Liver (tissue), 8 donors: ENCODE measurements at regions not wholly inside any gene's neighbourhood (a gene's known extent, or its start where the extent isn't known, plus 50 kb on each side); places are given as distances from the start of the nearest gene placed in this dataset.

Experiments
- DNase-seq: peaks from one replicate; pipeline ENCODE4 v3.0.0-alpha.2; 2017; ENCODE audit warnings: low spot score
- H3K27ac ChIP-seq, 2 donors: one replicate each; pipeline ENCODE4 v1.7.0; 2013; ENCODE audit warnings: inconsistent platforms in 2 of 2, low read length in 2 of 2, control low read depth in 1 of 2, low read depth in 1 of 2, mild to moderate bottlenecking in 1 of 2
- H3K27me3 ChIP-seq, 4 donors: one replicate each; pipeline versions ENCODE4 v1.6.1 to v1.7.0; 2013; ENCODE audit warnings: low read length in 3 of 4, inconsistent platforms in 1 of 4, mild to moderate bottlenecking in 1 of 4, moderate library complexity in 1 of 4; ENCODE audit not compliant: control insufficient read depth in 4 of 4, insufficient read depth in 4 of 4
- H3K36me3 ChIP-seq, 4 donors: one replicate each; pipeline versions ENCODE4 v1.6.1 to v1.7.0; 2013; ENCODE audit warnings: low read length in 3 of 4, mild to moderate bottlenecking in 3 of 4, low read depth in 1 of 4, moderate library complexity in 1 of 4; ENCODE audit not compliant: control insufficient read depth in 4 of 4, insufficient read depth in 3 of 4
- H3K4me1 ChIP-seq, 4 donors: one replicate each; pipeline versions ENCODE4 v1.6.1 to v1.7.0; 2013; ENCODE audit warnings: low read length in 3 of 4, mild to moderate bottlenecking in 3 of 4, moderate library complexity in 1 of 4; ENCODE audit not compliant: control insufficient read depth in 4 of 4, insufficient read depth in 4 of 4
- H3K4me3 ChIP-seq, 3 donors: one replicate each; pipeline versions ENCODE4 v1.6.1 to v1.7.0; 2013; ENCODE audit warnings: low read length in 3 of 3, control low read depth in 1 of 3, low read depth in 1 of 3, mild to moderate bottlenecking in 1 of 3
- H3K9ac ChIP-seq, 2 donors: one replicate each; pipeline ENCODE4 v1.7.0; 2013; ENCODE audit warnings: low read length in 2 of 2, mild to moderate bottlenecking in 2 of 2, moderate library complexity in 2 of 2, control low read depth in 1 of 2, low read depth in 1 of 2
- H3K9me3 ChIP-seq, 4 donors: one replicate each; pipeline versions ENCODE4 v1.6.1 to v1.7.0; 2013; ENCODE audit warnings: low read length in 3 of 4; ENCODE audit not compliant: control insufficient read depth in 4 of 4
- ATF3 ChIP-seq: IDR thresholded peaks from 2 replicates; pipeline ENCODE4 v1.6.1; 2016; ENCODE audit warnings: antibody characterized with exemption
- EGR1 ChIP-seq, 2 donors: IDR thresholded peaks; 2 replicates each; pipeline ENCODE4 v1.6.1; 2016 to 2018; ENCODE audit warnings: antibody characterized with exemption in 2 of 2, low read depth in 2 of 2
- FOXA1 ChIP-seq: IDR thresholded peaks from 2 replicates; pipeline ENCODE4 v1.6.1; 2016; ENCODE audit warnings: antibody characterized with exemption
- FOXA2 ChIP-seq: IDR thresholded peaks from 2 replicates; pipeline ENCODE4 v1.6.1; 2016; ENCODE audit warnings: antibody characterized with exemption
- GABPA ChIP-seq, 2 donors: IDR thresholded peaks in 1 of 2; conservative IDR thresholded peaks in 1 of 2; 2 replicates each; pipeline ENCODE4 v1.6.1; 2016; ENCODE audit warnings: antibody characterized with exemption in 2 of 2, mild to moderate bottlenecking in 1 of 2, moderate library complexity in 1 of 2
- HNF4A ChIP-seq, 2 donors: conservative IDR thresholded peaks; 2 replicates each; pipeline ENCODE4 v1.6.1; 2016; ENCODE audit warnings: antibody characterized with exemption in 2 of 2, mild to moderate bottlenecking in 2 of 2
- HNF4G ChIP-seq: IDR thresholded peaks from 2 replicates; pipeline ENCODE4 v1.6.1; 2016; ENCODE audit warnings: antibody characterized with exemption
- JUND ChIP-seq, 2 donors: IDR thresholded peaks; 2 replicates each; pipeline ENCODE4 v1.6.1; 2016; ENCODE audit warnings: antibody characterized with exemption in 2 of 2
- NR2F2 ChIP-seq: IDR thresholded peaks from 2 replicates; pipeline ENCODE4 v1.6.1; 2016; ENCODE audit warnings: antibody characterized with exemption
- RAD21 ChIP-seq, 2 donors: IDR thresholded peaks; 2 replicates each; pipeline ENCODE4 v1.6.1; 2016; ENCODE audit warnings: antibody characterized with exemption in 2 of 2, mild to moderate bottlenecking in 2 of 2
- RXRA ChIP-seq, 2 donors: IDR thresholded peaks; 2 replicates each; pipeline ENCODE4 v1.6.1; 2017 to 2018; ENCODE audit warnings: antibody characterized with exemption in 2 of 2, mild to moderate bottlenecking in 1 of 2
- SP1 ChIP-seq: IDR thresholded peaks from 2 replicates; pipeline ENCODE4 v1.6.1; 2018; ENCODE audit warnings: antibody characterized with exemption, mild to moderate bottlenecking
- TAF1 ChIP-seq: conservative IDR thresholded peaks from 2 replicates; pipeline ENCODE4 v1.6.1; 2016; ENCODE audit warnings: antibody characterized with exemption, mild to moderate bottlenecking
- YY1 ChIP-seq: IDR thresholded peaks from 2 replicates; pipeline ENCODE4 v1.6.1; 2016; ENCODE audit warnings: antibody characterized with exemption, mild to moderate bottlenecking
- ZBTB33 ChIP-seq: IDR thresholded peaks from 2 replicates; pipeline ENCODE4 v1.6.1; 2016; ENCODE audit warnings: antibody characterized with exemption
- WGBS: extraction: QIAGEN DNeasy Blood & Tissue Kit; methylation state at CpG from one replicate; pipeline ENCODE4 v1.1.7; 2013; 5-methylcytosine and 5-hydroxymethylcytosine counted together
- TF ChIP-seq, protein P1 (sequence below): IDR thresholded peaks from 2 replicates; pipeline ENCODE4 v1.6.1; 2016; ENCODE audit warnings: antibody characterized with exemption
- TF ChIP-seq, protein P2 (sequence below): fragments of 150-350 bp; IDR thresholded peaks from 2 replicates; pipeline ENCODE4 v1.5.1; 2017; ENCODE audit warnings: improper control_type of control experiment, low read depth, low read length; ENCODE audit not compliant: missing input control
- TF ChIP-seq, protein P3 (sequence below): IDR thresholded peaks from 2 replicates; pipeline ENCODE4 v1.6.1; 2016; ENCODE audit warnings: antibody characterized with exemption, mild to moderate bottlenecking
- donor health status: healthy.
- donor health status: healthy.
- donor health status: healthy.
- donor health status: healthy.
- donor health status: healthy.

DNA sequence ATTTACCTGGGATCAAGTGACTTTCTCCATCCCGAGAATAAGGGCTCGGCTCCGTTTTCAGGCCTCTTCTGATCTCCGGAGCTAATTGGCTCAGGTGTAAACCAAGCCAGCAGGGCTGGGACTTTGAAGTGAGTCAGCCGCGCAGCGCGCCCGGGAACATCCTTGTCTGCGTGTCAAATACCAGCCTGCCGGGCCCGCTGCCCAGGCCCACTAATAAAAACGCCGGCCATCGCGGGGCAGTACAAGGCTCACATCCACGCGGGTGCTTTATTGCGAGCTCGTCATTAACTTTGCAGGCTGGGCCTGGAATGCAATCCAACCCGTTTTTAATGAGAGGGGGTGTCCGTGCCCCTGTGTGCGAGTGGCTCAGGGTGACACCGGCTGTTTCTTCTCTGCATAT lies 416.8 kb downstream of the IRX2 start:
- H3K27me3 ChIP-seq, result no peaks in the 10 kb centered on the region
- no peak overlapping the region for H3K9ac ChIP-seq
- no peak overlapping the region for H3K4me3 ChIP-seq
- no peak overlapping the region for H3K27ac ChIP-seq
- TF ChIP-seq, protein P1, sequence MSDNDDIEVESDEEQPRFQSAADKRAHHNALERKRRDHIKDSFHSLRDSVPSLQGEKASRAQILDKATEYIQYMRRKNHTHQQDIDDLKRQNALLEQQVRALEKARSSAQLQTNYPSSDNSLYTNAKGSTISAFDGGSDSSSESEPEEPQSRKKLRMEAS, result no peak
- no peak for TF ChIP-seq JUND (IDR thresholded peaks at IDR 0.05)
- H3K9me3 ChIP-seq, result peaks cover 0 to 3% (median 1%) of the 10 kb centered on the region in 4 donors
- H3K36me3 ChIP-seq, result no peaks in the 10 kb centered on the region
- DNase-seq, result no peak
- 31% methylated on average over 24 of the region's 24 CpGs for WGBS
- no peaks in the 10 kb centered on the region for H3K4me1 ChIP-seq

DNA sequence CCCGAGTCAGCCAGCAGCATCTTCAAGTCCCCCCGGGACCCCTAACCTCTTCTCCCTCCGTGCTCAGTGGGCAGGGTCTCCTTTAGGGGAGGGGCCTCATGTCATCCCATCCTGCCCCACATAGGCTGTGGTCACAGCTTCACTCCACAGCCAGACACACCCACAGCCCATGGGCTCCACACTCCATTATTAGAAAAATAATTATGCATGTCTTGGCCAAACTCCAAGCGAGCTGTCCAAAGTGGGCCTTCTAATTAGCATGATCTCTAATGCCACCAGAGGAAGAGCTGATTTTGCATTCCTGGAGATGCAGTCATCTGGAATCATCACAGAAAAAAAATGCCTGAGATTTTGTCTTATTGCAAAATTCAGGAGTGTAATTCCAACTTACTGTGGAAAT lies 418.2 kb downstream of the IRX2 start:
- WGBS, result 71% methylated on average over 4 of the region's 4 CpGs
- Histone ChIP-seq H3K4me1 (no peaks in the 10 kb centered on the region), H3K9me3 (peaks cover 0 to 3% (median 1%) of the 10 kb centered on the region in 4 donors), H3K4me3 (no peak overlapping the region), H3K36me3 (no peaks in the 10 kb centered on the region), H3K27ac (no peak overlapping the region), H3K9ac (no peak overlapping the region), H3K27me3 (no peaks in the 10 kb centered on the region)
- TF ChIP-seq GABPA (IDR thresholded peaks at IDR 0.05 in 1 of 2, conservative IDR thresholded peaks at IDR 0.05 in 1 of 2), result no peak
- TF ChIP-seq NR2F2, result no peak
- TF ChIP-seq YY1, result no peak
- TF ChIP-seq FOXA1, result no peak
- TF ChIP-seq HNF4A (conservative IDR thresholded peaks at IDR 0.05), result no peak
- no peak for TF ChIP-seq SP1
- no peak for DNase-seq

DNA sequence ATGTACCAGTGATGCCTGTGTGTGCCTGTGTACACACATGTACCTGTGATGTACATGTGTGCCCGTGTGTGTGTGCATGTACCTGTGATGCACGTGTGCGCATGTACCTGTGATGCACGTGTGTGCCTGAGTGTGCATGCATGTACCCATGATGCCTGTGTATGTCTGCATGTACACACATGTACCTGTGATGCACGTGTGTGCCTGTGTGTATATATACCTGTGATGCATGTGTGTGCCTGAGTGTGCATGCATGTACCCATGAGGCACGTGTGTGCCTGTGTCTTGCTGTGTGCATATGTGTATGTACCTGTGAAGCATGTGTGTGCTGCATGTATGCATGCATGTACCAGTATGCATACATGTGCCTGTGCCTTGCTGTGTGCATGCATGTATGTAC lies 419.0 kb downstream of the IRX2 start:
- Histone ChIP-seq H3K36me3 (no peaks in the 10 kb centered on the region), H3K4me1 (no peaks in the 10 kb centered on the region), H3K27me3 (no peaks in the 10 kb centered on the region), H3K9ac (no peak overlapping the region), H3K27ac (no peak overlapping the region), H3K9me3 (peaks cover 0 to 3% (median 1%) of the 10 kb centered on the region in 4 donors), H3K4me3 (no peak overlapping the region)
- WGBS, result 78% methylated on average over 6 of the region's 6 CpGs
- no peak for DNase-seq
- TF ChIP-seq NR2F2 (no peak), SP1 (no peak), GABPA (IDR thresholded peaks at IDR 0.05 in 1 of 2, conservative IDR thresholded peaks at IDR 0.05 in 1 of 2) (no peak), EGR1 (IDR thresholded peaks at IDR 0.05; ENCODE audit: low read depth in 2 of 2) (no peak), YY1 (no peak), FOXA1 (no peak), HNF4A (conservative IDR thresholded peaks at IDR 0.05) (no peak), TAF1 (no peak), HNF4G (no peak), JUND (IDR thresholded peaks at IDR 0.05) (no peak), FOXA2 (no peak), RXRA (IDR thresholded peaks at IDR 0.05) (no peak), RAD21 (IDR thresholded peaks at IDR 0.05) (no peak), ZBTB33 (no peak), ATF3 (no peak)
- TF ChIP-seq, protein P2, sequence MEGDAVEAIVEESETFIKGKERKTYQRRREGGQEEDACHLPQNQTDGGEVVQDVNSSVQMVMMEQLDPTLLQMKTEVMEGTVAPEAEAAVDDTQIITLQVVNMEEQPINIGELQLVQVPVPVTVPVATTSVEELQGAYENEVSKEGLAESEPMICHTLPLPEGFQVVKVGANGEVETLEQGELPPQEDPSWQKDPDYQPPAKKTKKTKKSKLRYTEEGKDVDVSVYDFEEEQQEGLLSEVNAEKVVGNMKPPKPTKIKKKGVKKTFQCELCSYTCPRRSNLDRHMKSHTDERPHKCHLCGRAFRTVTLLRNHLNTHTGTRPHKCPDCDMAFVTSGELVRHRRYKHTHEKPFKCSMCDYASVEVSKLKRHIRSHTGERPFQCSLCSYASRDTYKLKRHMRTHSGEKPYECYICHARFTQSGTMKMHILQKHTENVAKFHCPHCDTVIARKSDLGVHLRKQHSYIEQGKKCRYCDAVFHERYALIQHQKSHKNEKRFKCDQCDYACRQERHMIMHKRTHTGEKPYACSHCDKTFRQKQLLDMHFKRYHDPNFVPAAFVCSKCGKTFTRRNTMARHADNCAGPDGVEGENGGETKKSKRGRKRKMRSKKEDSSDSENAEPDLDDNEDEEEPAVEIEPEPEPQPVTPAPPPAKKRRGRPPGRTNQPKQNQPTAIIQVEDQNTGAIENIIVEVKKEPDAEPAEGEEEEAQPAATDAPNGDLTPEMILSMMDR, result no peak
- TF ChIP-seq, protein P1, result no peak
- TF ChIP-seq, protein P3, sequence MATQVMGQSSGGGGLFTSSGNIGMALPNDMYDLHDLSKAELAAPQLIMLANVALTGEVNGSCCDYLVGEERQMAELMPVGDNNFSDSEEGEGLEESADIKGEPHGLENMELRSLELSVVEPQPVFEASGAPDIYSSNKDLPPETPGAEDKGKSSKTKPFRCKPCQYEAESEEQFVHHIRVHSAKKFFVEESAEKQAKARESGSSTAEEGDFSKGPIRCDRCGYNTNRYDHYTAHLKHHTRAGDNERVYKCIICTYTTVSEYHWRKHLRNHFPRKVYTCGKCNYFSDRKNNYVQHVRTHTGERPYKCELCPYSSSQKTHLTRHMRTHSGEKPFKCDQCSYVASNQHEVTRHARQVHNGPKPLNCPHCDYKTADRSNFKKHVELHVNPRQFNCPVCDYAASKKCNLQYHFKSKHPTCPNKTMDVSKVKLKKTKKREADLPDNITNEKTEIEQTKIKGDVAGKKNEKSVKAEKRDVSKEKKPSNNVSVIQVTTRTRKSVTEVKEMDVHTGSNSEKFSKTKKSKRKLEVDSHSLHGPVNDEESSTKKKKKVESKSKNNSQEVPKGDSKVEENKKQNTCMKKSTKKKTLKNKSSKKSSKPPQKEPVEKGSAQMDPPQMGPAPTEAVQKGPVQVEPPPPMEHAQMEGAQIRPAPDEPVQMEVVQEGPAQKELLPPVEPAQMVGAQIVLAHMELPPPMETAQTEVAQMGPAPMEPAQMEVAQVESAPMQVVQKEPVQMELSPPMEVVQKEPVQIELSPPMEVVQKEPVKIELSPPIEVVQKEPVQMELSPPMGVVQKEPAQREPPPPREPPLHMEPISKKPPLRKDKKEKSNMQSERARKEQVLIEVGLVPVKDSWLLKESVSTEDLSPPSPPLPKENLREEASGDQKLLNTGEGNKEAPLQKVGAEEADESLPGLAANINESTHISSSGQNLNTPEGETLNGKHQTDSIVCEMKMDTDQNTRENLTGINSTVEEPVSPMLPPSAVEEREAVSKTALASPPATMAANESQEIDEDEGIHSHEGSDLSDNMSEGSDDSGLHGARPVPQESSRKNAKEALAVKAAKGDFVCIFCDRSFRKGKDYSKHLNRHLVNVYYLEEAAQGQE, result no peak
